ENCODE measurements at regions not wholly inside any gene's neighbourhood (a gene's known extent, or its start where the extent isn't known, plus 50 kb on each side); places are given as distances from the start of the nearest gene placed in this dataset.

GRCh38 chr1:208607616-208608015 is 363.4 kb upstream of the PLXNA2 start:
- intact Hi-C loops (cut with DNase I) = no loop called here
- H3K9me3 ChIP-seq = no peaks in the 10 kb centered on the region

DNA sequence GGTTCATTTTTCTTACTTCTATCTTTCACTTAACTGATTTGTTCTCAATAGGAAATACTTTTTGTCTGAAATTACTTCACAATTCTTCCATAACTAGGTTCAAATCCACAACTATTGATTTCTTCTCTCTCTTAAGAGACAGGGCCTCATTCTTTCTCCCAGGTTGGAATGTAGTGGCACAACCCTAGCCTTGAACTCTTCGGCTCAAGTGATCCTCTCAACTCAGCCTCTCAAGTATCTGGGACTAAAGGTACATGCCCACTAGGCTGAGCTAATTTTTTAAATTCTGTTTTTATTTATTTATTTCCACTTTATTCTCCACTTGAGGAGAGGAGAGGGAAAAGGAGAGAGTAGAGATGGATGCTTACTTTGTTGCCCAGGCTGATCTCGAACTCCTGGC is 370.4 kb upstream of the PLXNA2 start:
- intact Hi-C loops (cut with DNase I) = no loop called here
- no peaks in the 10 kb centered on the region for H3K4me1 ChIP-seq
- H3K36me3 ChIP-seq = no peaks in the 10 kb centered on the region
- TF ChIP-seq POLR2AphosphoS5 (IDR thresholded peaks at IDR 0.05) (no peak), POLR2A (IDR thresholded peaks at IDR 0.05) (no peak), EP300 (IDR thresholded peaks at IDR 0.05) (no peak), CTCF (IDR thresholded peaks at IDR 0.05) (no peak)
- H3K9me3 ChIP-seq = peaks cover 0 to 8% (median 0%) of the 10 kb centered on the region in 4 donors
- DNase-seq = no peak
- H3K27ac ChIP-seq = no peak overlapping the region
- WGBS, 2 donors = 74 to 87% methylated on average over 2 of the region's 2 CpGs
- no peak overlapping the region for H3K4me3 ChIP-seq
- no peaks in the 10 kb centered on the region for H3K27me3 ChIP-seq

More at GRCh38 chr1:208607616-208608015, 363.4 kb upstream of the PLXNA2 start:
- Histone ChIP-seq H3K4me1 (no peaks in the 10 kb centered on the region), H3K4me3 (no peak overlapping the region), H3K27ac (no peak overlapping the region), H3K27me3 (no peaks in the 10 kb centered on the region), H3K36me3 (no peaks in the 10 kb centered on the region)
- no peak for DNase-seq
- TF ChIP-seq EP300 (IDR thresholded peaks at IDR 0.05) (no peak), CTCF (IDR thresholded peaks at IDR 0.05) (no peak), POLR2A (IDR thresholded peaks at IDR 0.05) (no peak), POLR2AphosphoS5 (IDR thresholded peaks at IDR 0.05) (no peak)
- WGBS, 2 donors = 67 to 79% methylated on average over 1 of the region's 1 CpG

DNA sequence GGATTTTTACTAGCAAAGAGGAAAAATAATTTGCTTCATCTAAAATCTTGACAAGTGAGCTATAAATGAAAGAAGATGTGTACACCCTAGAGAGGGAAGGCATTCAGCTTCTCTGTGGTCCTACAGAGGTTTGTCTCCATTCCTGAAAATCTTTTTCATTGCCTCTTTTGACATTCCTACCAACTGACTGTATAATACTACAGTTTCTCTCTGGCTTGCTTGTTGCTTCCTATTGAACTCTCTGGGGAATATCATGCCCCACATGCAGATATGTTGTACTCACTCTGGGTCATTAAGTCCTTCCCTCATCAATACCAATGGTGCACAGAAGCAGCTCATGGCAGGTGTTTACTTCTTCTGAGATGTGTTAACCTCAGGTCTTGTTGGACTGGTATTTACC is 371.2 kb upstream of the PLXNA2 start:
- intact Hi-C loops (cut with DNase I) = no loop called here
- TF ChIP-seq EP300 (IDR thresholded peaks at IDR 0.05) (no peak), POLR2AphosphoS5 (IDR thresholded peaks at IDR 0.05) (no peak), POLR2A (IDR thresholded peaks at IDR 0.05) (no peak), CTCF (IDR thresholded peaks at IDR 0.05) (no peak)
- no peak for DNase-seq

GRCh38 chr1:208616776-208617175 is 372.6 kb upstream of the PLXNA2 start:
- Histone ChIP-seq H3K27ac (no peak overlapping the region), H3K4me3 (no peak overlapping the region), H3K27me3 (no peaks in the 10 kb centered on the region), H3K9me3 (peaks cover 0 to 8% (median 2%) of the 10 kb centered on the region in 4 donors), H3K36me3 (no peaks in the 10 kb centered on the region), H3K4me1 (no peaks in the 10 kb centered on the region)
- no peak for TF ChIP-seq CTCF (IDR thresholded peaks at IDR 0.05)
- no peak for TF ChIP-seq POLR2AphosphoS5 (IDR thresholded peaks at IDR 0.05)
- TF ChIP-seq POLR2A (IDR thresholded peaks at IDR 0.05) = no peak
- no peak for TF ChIP-seq EP300 (IDR thresholded peaks at IDR 0.05)
- intact Hi-C loops (cut with DNase I) = no loop called here
- 59 to 81% methylated on average over 3 of the region's 3 CpGs for WGBS, 2 donors
- no peak for DNase-seq

More for the DNA sequence above, 371.2 kb upstream of the PLXNA2 start:
- Histone ChIP-seq H3K27ac (no peak overlapping the region), H3K36me3 (no peaks in the 10 kb centered on the region), H3K4me1 (no peaks in the 10 kb centered on the region), H3K27me3 (no peaks in the 10 kb centered on the region), H3K9me3 (peaks cover 0 to 8% (median 0%) of the 10 kb centered on the region in 4 donors), H3K4me3 (no peak overlapping the region)

Measured in sigmoid colon (tissue), 6 donors.